HG02642 (cell line): ENCODE measurements at regions not wholly inside any gene's neighbourhood (a gene's known extent, or its start where the extent isn't known, plus 50 kb on each side); places are given as distances from the start of the nearest gene placed in this dataset.

Experiments
- ATAC-seq: cut with Tn5 transposase; IDR thresholded peaks from one replicate; pipeline ENCODE4 v1.9.1; 2021; ENCODE audit warnings: mild to moderate bottlenecking; ENCODE audit not compliant: unreplicated experiment, poor library complexity

- no peak for ATAC-seq
Measured at GRCh38 chr14:85466678-85467077, 63.3 kb upstream of the FLRT2 start.

- ATAC-seq, result no peak
Measured at GRCh38 chr14:85468816-85469215, 61.1 kb upstream of the FLRT2 start.

DNA sequence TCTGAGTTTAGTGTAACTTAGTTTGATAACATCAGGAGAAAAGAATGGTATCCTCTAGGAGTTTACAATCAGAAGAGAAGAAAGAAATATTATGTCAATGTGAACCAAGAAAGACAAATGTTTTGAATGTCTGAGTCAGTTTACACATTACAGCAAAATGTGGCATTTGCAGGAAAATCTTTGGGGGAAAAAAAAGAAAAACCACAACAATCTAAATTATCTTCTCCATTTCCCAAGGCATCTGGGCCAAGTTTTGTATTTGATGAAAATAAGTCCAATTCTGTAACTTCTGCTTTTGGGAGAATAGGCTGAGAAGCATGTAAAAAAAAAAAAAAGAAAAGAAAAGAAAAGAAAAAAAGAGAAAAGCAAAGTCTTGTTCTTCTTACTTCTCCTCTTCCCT lies 58.8 kb upstream of the FLRT2 start:
- no peak for ATAC-seq

GRCh38 chr14:85471744-85472143 lies 58.2 kb upstream of the FLRT2 start:
- ATAC-seq, result no peak

- ATAC-seq, result no peak
Measured at GRCh38 chr14:85474431-85474830, 55.5 kb upstream of the FLRT2 start.

- no peak for ATAC-seq
Measured at GRCh38 chr14:85475113-85475512, 54.8 kb upstream of the FLRT2 start.

DNA sequence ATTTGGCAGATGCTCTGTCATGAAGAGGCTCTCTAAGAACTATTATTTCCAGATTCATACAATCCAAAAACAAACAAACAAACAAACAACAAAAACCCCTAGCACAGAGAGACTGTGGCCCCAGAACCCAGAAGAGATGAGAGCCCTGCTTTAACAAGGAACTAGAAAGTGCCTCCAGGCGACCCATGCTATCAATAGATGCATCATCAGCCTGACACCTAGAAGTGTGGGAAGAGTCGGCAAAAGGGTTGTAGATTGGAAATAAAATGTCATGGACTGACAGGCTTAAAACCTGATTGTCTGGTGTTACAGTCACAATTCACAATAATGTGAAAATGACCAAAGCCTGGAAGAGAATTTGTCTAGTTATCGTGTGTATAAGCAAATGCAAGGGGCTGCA lies 50.6 kb upstream of the FLRT2 start:
- ATAC-seq, result no peak

- ATAC-seq, result no peak
Measured at GRCh38 chr14:85479771-85480170, 50.2 kb upstream of the FLRT2 start.
